Transverse colon (tissue), 4 donors: ENCODE measurements at regions not wholly inside any gene's neighbourhood (a gene's known extent, or its start where the extent isn't known, plus 50 kb on each side); places are given as distances from the start of the nearest gene placed in this dataset.

Source experiments
- DNase-seq: peaks from one replicate; pipeline ENCODE4 v3.0.0-alpha.2; 2019
- H3K27ac ChIP-seq, 4 donors: fragments of 200-600 bp; sonication (generic); 2 replicates each; pipeline ENCODE4 v1.5.1; 2016 to 2018; ENCODE audit warnings: inconsistent platforms in 4 of 4
- H3K27me3 ChIP-seq: fragments of 200-600 bp; sonication (generic); 2 replicates; pipeline ENCODE4 v1.5.1; 2017; ENCODE audit warnings: inconsistent platforms
- H3K36me3 ChIP-seq, 4 donors: fragments of 200-600 bp; sonication (generic); 2 replicates each; pipeline ENCODE4 v1.5.1; 2017 to 2019; ENCODE audit warnings: inconsistent platforms in 4 of 4
- H3K4me1 ChIP-seq, 4 donors: fragments of 200-600 bp; sonication (generic); 2 replicates each; pipeline ENCODE4 v1.5.1; 2017 to 2020; ENCODE audit warnings: inconsistent platforms in 4 of 4
- H3K4me3 ChIP-seq, 4 donors: fragments of 200-600 bp; sonication (generic); 1 replicate in 1 of 4; 2 replicates in 3 of 4; pipeline versions ENCODE4 v1.5.1 to v1.6.1; 2017 to 2019; ENCODE audit warnings: inconsistent platforms in 4 of 4
- H3K9me3 ChIP-seq, 2 donors: fragments of 200-600 bp; sonication (generic); 2 replicates each; pipeline ENCODE4 v1.5.1; 2017 to 2019; ENCODE audit warnings: inconsistent platforms in 2 of 2
- EP300 ChIP-seq: sonication (generic); formaldehyde crosslinking; IDR thresholded peaks from one replicate; pipeline ENCODE4 v1.6.1; 2017; ENCODE audit warnings: antibody characterized with exemption, low read depth
- POLR2A ChIP-seq: fragments of 450-650 bp; IDR thresholded peaks from one replicate; pipeline ENCODE4 v1.6.1; 2016; ENCODE audit warnings: antibody characterized with exemption, mild to moderate bottlenecking, moderate library complexity
- POLR2AphosphoS5 ChIP-seq, 3 donors: sonication (generic); formaldehyde crosslinking; IDR thresholded peaks; one replicate each; pipeline ENCODE4 v1.6.1; 2016; ENCODE audit warnings: antibody characterized with exemption in 3 of 3
- WGBS, 2 donors: methylation state at CpG; one replicate each; pipeline ENCODE4 v1.1.5; 2018; ENCODE audit warnings: low coverage in 1 of 2; 5-methylcytosine and 5-hydroxymethylcytosine counted together
- in situ Hi-C, 4 donors: fragments of 200-750 bp; cut with MboI; loops; one replicate each; pipeline versions ENCODE4 v1.15.0 to v1.15.1; 2017; ENCODE audit warnings: low sequenced_read_pairs in 3 of 4, low pct_ligation_motif_present in 1 of 4, low pct_unique_long_range_greater_than_20kb in 1 of 4
- intact Hi-C: fragments of 100-400 bp; cut with DNase I; formaldehyde crosslinking; loops from one replicate; pipeline ENCODE4 v1.15.1; 2023; ENCODE audit warnings: low total_unique reads
- TF ChIP-seq, protein P1 (sequence below), 5 experiments: fragments of 200-600 bp in 3 of 5; fragments of 450-650 bp in 2 of 5; sonication (generic) in 3 of 5; IDR thresholded peaks; 1 replicate in 2 of 5; 2 replicates in 3 of 5; pipeline ENCODE4 v1.5.1; 2016 to 2017; ENCODE audit warnings: antibody characterized with exemption in 5 of 5, inconsistent platforms in 3 of 5, mild to moderate bottlenecking in 2 of 5, moderate library complexity in 1 of 5

DNA sequence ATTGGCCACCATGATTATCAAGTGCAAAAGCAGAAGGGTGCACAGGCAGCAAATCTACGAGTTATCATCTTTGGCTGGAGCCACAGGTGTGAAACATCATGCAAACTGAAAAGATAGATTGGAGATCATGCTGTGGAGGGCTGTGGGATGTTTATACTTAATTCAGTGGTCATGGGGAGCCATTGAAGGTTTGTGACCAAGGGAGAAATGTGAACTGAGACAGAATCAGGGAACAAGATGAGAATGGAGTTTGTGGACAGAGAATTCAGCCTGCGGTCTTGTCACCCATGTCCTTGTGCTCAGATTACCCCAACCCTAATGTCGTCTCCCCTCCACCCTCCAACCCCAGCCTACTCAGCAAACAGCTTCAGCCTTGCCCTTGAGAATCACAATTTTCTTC is 62.9 kb upstream of the ACAN start:
- Histone ChIP-seq H3K27me3 (peaks cover 14% of the 10 kb centered on the region), H3K9me3 (no peaks in the 10 kb centered on the region), H3K4me1 (no peaks in the 10 kb centered on the region), H3K4me3 (no peak overlapping the region), H3K27ac (no peak overlapping the region), H3K36me3 (no peaks in the 10 kb centered on the region)
- in situ Hi-C loops (no loop called here), intact Hi-C loops (no loop called here)
- TF ChIP-seq EP300 = no peak
- TF ChIP-seq, protein P1, sequence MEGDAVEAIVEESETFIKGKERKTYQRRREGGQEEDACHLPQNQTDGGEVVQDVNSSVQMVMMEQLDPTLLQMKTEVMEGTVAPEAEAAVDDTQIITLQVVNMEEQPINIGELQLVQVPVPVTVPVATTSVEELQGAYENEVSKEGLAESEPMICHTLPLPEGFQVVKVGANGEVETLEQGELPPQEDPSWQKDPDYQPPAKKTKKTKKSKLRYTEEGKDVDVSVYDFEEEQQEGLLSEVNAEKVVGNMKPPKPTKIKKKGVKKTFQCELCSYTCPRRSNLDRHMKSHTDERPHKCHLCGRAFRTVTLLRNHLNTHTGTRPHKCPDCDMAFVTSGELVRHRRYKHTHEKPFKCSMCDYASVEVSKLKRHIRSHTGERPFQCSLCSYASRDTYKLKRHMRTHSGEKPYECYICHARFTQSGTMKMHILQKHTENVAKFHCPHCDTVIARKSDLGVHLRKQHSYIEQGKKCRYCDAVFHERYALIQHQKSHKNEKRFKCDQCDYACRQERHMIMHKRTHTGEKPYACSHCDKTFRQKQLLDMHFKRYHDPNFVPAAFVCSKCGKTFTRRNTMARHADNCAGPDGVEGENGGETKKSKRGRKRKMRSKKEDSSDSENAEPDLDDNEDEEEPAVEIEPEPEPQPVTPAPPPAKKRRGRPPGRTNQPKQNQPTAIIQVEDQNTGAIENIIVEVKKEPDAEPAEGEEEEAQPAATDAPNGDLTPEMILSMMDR (IDR thresholded peaks at IDR 0.05) = no peak
- TF ChIP-seq POLR2A = no peak
- TF ChIP-seq POLR2AphosphoS5 (IDR thresholded peaks at IDR 0.05) = no peak
- DNase-seq = no peak
- 74% methylated on average over 3 of the region's 3 CpGs; no CpG with 5 or more reads in 1 of the 2 donors for WGBS, 2 donors

DNA sequence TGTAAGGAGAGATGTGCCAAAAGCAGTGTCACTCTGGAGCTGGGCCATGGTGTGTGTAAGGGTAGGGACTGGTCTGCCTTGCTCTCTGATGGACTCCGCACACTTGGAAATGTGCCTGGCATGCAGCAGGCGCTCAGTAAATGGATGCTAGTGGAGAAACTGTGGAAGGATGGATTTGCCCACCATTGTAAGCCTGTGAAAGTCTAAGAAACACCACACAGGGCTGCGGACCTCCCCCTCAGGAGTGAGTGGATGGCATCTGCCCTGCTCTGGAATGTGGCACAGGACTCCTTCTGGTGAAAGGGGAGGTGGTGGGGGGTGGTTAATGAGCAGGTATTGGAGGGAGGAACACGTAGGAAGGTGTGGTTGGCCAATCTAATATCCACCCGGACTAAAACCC is 62.2 kb upstream of the ACAN start:
- in situ Hi-C loops = no loop called here
- H3K27ac ChIP-seq = no peak overlapping the region
- no peaks in the 10 kb centered on the region for H3K36me3 ChIP-seq
- no peak for DNase-seq
- WGBS, 2 donors = 77 to 100% methylated on average over 2 to 5 of the region's 5 CpGs
- H3K9me3 ChIP-seq = no peaks in the 10 kb centered on the region
- peaks cover 14% of the 10 kb centered on the region for H3K27me3 ChIP-seq
- no peak overlapping the region for H3K4me3 ChIP-seq
- TF ChIP-seq POLR2AphosphoS5 (IDR thresholded peaks at IDR 0.05) = no peak
- TF ChIP-seq, protein P1 (IDR thresholded peaks at IDR 0.05) = no peak
- intact Hi-C loops = no loop called here
- no peaks in the 10 kb centered on the region for H3K4me1 ChIP-seq

DNA sequence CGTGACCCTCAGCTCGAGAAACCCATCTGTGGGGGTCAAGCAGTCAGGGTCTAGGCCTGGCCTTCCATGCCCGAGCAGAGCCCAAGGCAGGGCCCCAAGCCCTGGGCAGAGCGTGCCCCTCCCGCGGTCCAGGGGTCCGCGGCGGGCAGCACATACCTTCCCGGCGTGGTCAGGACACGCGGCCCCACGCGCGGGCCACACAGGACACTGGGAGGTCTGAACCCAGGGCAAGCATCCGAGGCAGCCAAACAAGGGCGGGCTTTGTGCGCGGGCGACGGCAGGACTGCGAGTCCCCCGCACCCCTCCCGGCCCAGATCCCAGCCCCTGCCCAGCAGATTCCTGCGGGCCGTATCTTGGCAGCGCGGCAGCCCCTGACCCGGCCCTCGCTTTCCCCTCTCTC is 61.6 kb upstream of the ACAN start:
- H3K4me3 ChIP-seq = no peak overlapping the region
- H3K27me3 ChIP-seq = peaks cover 14% of the 10 kb centered on the region
- no peaks in the 10 kb centered on the region for H3K9me3 ChIP-seq
- DNase-seq = no peak
- intact Hi-C loops (no loop called here), in situ Hi-C loops (no loop called here)
- WGBS, 2 donors = 82% methylated on average over 14 of the region's 31 CpGs; no CpG with 5 or more reads in 1 of the 2 donors
- H3K4me1 ChIP-seq = no peaks in the 10 kb centered on the region
- TF ChIP-seq, protein P1 (IDR thresholded peaks at IDR 0.05) = no peak
- TF ChIP-seq POLR2AphosphoS5 (IDR thresholded peaks at IDR 0.05) (no peak), EP300 (no peak), POLR2A (no peak)
- H3K36me3 ChIP-seq = no peaks in the 10 kb centered on the region
- no peak overlapping the region for H3K27ac ChIP-seq

DNA sequence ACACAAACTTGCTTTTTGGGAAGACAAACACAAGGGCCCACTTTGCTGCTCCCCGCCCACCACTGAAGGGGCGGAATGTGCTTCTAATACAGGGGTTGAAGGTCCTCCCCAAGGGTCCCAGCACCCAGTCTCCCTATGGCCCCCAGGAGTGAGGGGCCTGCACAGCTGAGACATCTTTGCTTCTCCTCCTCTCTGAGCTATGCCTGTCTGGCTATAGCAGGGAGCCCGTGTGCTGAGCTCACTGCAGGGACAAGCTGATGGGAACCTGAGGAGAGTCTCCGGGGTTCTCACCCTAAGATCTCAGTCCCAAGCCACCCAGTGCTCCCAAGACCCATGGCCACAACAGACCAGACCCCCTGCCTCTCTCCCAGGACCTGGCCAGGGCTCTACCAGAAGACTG is 61.1 kb upstream of the ACAN start:
- Histone ChIP-seq H3K4me1 (no peaks in the 10 kb centered on the region), H3K27ac (no peak overlapping the region), H3K27me3 (peaks cover 14% of the 10 kb centered on the region), H3K36me3 (no peaks in the 10 kb centered on the region), H3K4me3 (no peak overlapping the region), H3K9me3 (no peaks in the 10 kb centered on the region)
- no peak for TF ChIP-seq POLR2A
- TF ChIP-seq, protein P1 (IDR thresholded peaks at IDR 0.05) = no peak
- intact Hi-C loops = no loop called here
- no peak for DNase-seq
- in situ Hi-C loops = no loop called here
- 79% methylated on average over 4 of the region's 4 CpGs; no CpG with 5 or more reads in 1 of the 2 donors for WGBS, 2 donors
